ENCODE measurements at regions not wholly inside any gene's neighbourhood (a gene's known extent, or its start where the extent isn't known, plus 50 kb on each side); places are given as distances from the start of the nearest gene placed in this dataset.

- TF ChIP-seq EZH2phosphoT487 (IDR thresholded peaks at IDR 0.05), result no peak
- TF ChIP-seq, protein P1, sequence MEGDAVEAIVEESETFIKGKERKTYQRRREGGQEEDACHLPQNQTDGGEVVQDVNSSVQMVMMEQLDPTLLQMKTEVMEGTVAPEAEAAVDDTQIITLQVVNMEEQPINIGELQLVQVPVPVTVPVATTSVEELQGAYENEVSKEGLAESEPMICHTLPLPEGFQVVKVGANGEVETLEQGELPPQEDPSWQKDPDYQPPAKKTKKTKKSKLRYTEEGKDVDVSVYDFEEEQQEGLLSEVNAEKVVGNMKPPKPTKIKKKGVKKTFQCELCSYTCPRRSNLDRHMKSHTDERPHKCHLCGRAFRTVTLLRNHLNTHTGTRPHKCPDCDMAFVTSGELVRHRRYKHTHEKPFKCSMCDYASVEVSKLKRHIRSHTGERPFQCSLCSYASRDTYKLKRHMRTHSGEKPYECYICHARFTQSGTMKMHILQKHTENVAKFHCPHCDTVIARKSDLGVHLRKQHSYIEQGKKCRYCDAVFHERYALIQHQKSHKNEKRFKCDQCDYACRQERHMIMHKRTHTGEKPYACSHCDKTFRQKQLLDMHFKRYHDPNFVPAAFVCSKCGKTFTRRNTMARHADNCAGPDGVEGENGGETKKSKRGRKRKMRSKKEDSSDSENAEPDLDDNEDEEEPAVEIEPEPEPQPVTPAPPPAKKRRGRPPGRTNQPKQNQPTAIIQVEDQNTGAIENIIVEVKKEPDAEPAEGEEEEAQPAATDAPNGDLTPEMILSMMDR (IDR thresholded peaks at IDR 0.05), result no peak
These were observed 124.7 kb upstream of the UNC5B start for GRCh38 chr10:71087622-71088021.

Measured in neural progenitor cell (in vitro differentiated cells).